ENCODE measurements at regions not wholly inside any gene's neighbourhood (a gene's known extent, or its start where the extent isn't known, plus 50 kb on each side); places are given as distances from the start of the nearest gene placed in this dataset.
"Not testable (repeated sequence)": the region's sequence is repeated elsewhere in the genome, so short reads cannot be mapped to it uniquely, and the experiment has no call there.

GRCh38 chr2:123468071-123468470, 557.0 kb upstream of the CNTNAP5 start:
- no peak for DNase-seq (ENCODE audit: low read depth in 2 of 3, low spot score in 2 of 3)

- DNase-seq (ENCODE audit: low read depth in 2 of 3, low spot score in 2 of 3) = no peak
Measured at GRCh38 chr2:123481406-123481805, 543.7 kb upstream of the CNTNAP5 start.

- no peak for DNase-seq (ENCODE audit: low read depth in 2 of 3, low spot score in 2 of 3)
Measured at GRCh38 chr2:123485056-123485455, 540.0 kb upstream of the CNTNAP5 start.

- DNase-seq (ENCODE audit: low read depth in 2 of 3, low spot score in 2 of 3) = no peak
Measured at GRCh38 chr2:123493687-123494086, 531.4 kb upstream of the CNTNAP5 start.

GRCh38 chr2:123495241-123495640, 529.8 kb upstream of the CNTNAP5 start:
- DNase-seq (ENCODE audit: low read depth in 2 of 3, low spot score in 2 of 3) = no peak

GRCh38 chr2:123500346-123500745, 524.7 kb upstream of the CNTNAP5 start:
- no peak for DNase-seq (ENCODE audit: low read depth in 2 of 3, low spot score in 2 of 3)

- DNase-seq (ENCODE audit: low read depth in 2 of 3, low spot score in 2 of 3) = no peak
Measured at GRCh38 chr2:123500988-123501387, 524.1 kb upstream of the CNTNAP5 start.

GRCh38 chr2:123502931-123503330, 522.2 kb upstream of the CNTNAP5 start:
- no peak for DNase-seq (ENCODE audit: low read depth in 2 of 3, low spot score in 2 of 3)

- no peak for DNase-seq (ENCODE audit: low read depth in 2 of 3, low spot score in 2 of 3)
Measured at GRCh38 chr2:123512547-123512946, 512.5 kb upstream of the CNTNAP5 start.

- DNase-seq (ENCODE audit: low read depth in 2 of 3, low spot score in 2 of 3) = no peak
Measured at GRCh38 chr2:123513351-123513750, 511.7 kb upstream of the CNTNAP5 start.

GRCh38 chr2:123514613-123515207, 510.4 kb upstream of the CNTNAP5 start:
- peak in 1 of 3 donors; percentile 1 for DNase-seq (ENCODE audit: low read depth in 2 of 3, low spot score in 2 of 3)

GRCh38 chr2:123518367-123518766, 506.7 kb upstream of the CNTNAP5 start:
- DNase-seq (ENCODE audit: low read depth in 2 of 3, low spot score in 2 of 3) = no peak

- no peak for DNase-seq (ENCODE audit: low read depth in 2 of 3, low spot score in 2 of 3)
Measured at GRCh38 chr2:123521854-123522253, 503.2 kb upstream of the CNTNAP5 start.

- DNase-seq (ENCODE audit: low read depth in 2 of 3, low spot score in 2 of 3) = not testable (repeated sequence)
Measured at GRCh38 chr2:123522498-123522897, 502.6 kb upstream of the CNTNAP5 start.

- no peak for DNase-seq (ENCODE audit: low read depth in 2 of 3, low spot score in 2 of 3)
Measured at GRCh38 chr2:123528996-123529707, 495.9 kb upstream of the CNTNAP5 start.

- no peak for DNase-seq (ENCODE audit: low read depth in 2 of 3, low spot score in 2 of 3)
Measured at GRCh38 chr2:123530004-123530403, 495.1 kb upstream of the CNTNAP5 start.

- no peak for DNase-seq (ENCODE audit: low read depth in 2 of 3, low spot score in 2 of 3)
Measured at GRCh38 chr2:123532126-123532525, 493.0 kb upstream of the CNTNAP5 start.

GRCh38 chr2:123532994-123533393, 492.1 kb upstream of the CNTNAP5 start:
- no peak for DNase-seq (ENCODE audit: low read depth in 2 of 3, low spot score in 2 of 3)

- DNase-seq (ENCODE audit: low read depth in 2 of 3, low spot score in 2 of 3) = no peak
Measured at GRCh38 chr2:123540291-123540690, 484.8 kb upstream of the CNTNAP5 start.

GRCh38 chr2:123546353-123546752, 478.7 kb upstream of the CNTNAP5 start:
- DNase-seq (ENCODE audit: low read depth in 2 of 3, low spot score in 2 of 3) = no peak

GRCh38 chr2:123563515-123563914, 461.6 kb upstream of the CNTNAP5 start:
- no peak for DNase-seq (ENCODE audit: low read depth in 2 of 3, low spot score in 2 of 3)

GRCh38 chr2:123566291-123566946, 458.7 kb upstream of the CNTNAP5 start:
- no peak for DNase-seq (ENCODE audit: low read depth in 2 of 3, low spot score in 2 of 3)

Measured in hematopoietic multipotent progenitor cell (in vitro differentiated cells).